ENCODE measurements at regions not wholly inside any gene's neighbourhood (a gene's known extent, or its start where the extent isn't known, plus 50 kb on each side); places are given as distances from the start of the nearest gene placed in this dataset.

- H3K27ac ChIP-seq: no peak overlapping the region
- WGBS, 4 donors: 57 to 80% (median 66%) methylated on average over 9 of the region's 9 CpGs
- no peak overlapping the region for H3K4me3 ChIP-seq
- no peaks in the 10 kb centered on the region for H3K27me3 ChIP-seq
- TF ChIP-seq, protein P1, sequence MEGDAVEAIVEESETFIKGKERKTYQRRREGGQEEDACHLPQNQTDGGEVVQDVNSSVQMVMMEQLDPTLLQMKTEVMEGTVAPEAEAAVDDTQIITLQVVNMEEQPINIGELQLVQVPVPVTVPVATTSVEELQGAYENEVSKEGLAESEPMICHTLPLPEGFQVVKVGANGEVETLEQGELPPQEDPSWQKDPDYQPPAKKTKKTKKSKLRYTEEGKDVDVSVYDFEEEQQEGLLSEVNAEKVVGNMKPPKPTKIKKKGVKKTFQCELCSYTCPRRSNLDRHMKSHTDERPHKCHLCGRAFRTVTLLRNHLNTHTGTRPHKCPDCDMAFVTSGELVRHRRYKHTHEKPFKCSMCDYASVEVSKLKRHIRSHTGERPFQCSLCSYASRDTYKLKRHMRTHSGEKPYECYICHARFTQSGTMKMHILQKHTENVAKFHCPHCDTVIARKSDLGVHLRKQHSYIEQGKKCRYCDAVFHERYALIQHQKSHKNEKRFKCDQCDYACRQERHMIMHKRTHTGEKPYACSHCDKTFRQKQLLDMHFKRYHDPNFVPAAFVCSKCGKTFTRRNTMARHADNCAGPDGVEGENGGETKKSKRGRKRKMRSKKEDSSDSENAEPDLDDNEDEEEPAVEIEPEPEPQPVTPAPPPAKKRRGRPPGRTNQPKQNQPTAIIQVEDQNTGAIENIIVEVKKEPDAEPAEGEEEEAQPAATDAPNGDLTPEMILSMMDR (IDR thresholded peaks at IDR 0.05): no peak
- no peak for TF ChIP-seq POLR2A (IDR thresholded peaks at IDR 0.05)
- no peaks in the 10 kb centered on the region for H3K4me1 ChIP-seq
- intact Hi-C loops (cut with DNase I): no loop called here
- no peak for ATAC-seq
- no peaks in the 10 kb centered on the region for H3K9me3 ChIP-seq
- H3K36me3 ChIP-seq: no peaks in the 10 kb centered on the region
- DNase-seq: no peak
Observed at GRCh38 chr10:35884657-35885071, 242.6 kb upstream of the FZD8 start.

DNA sequence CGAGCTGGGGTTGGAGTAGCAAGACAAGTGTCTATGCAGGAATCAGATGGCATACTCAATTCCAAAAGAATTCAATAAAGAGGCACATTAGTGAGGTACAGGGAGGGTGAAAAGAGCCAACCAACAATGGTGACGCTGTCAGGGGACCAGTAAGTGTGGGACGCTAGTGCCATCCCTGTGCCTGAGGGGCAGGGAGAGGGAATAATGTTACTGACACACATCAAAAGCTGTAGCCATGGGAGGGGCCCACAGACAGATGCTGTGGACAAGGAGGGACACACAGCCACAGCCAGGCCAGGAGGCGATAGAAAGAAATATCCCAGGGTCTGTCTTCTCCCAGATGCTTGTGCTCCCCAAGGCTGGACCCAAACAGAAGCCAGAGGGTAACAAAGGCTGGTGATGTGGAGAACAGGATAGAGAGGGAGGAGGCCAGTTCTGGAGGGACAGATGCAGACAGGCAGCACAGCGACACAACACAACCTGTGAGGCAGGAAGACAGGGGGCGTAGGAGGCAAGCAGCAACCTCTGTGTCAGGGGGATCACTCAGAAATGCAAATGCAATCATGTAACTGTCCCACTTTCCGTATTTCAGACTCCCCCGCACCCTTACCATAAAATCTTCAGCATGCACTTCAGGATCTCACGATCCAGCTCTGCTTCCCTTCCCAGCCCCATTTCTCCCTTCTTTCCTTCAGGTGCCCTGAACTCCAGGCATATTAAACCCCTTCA lies 240.5 kb upstream of the FZD8 start:
- H3K9me3 ChIP-seq: no peaks in the 10 kb centered on the region
- no peaks in the 10 kb centered on the region for H3K4me1 ChIP-seq
- intact Hi-C loops (cut with DNase I): no loop called here
- no peak for DNase-seq
- TF ChIP-seq POLR2A (IDR thresholded peaks at IDR 0.05): no peak
- TF ChIP-seq, protein P1 (IDR thresholded peaks at IDR 0.05): no peak
- WGBS, 4 donors: 91 to 94% (median 93%) methylated on average over 9 of the region's 9 CpGs
- H3K4me3 ChIP-seq: no peak overlapping the region
- H3K36me3 ChIP-seq: no peaks in the 10 kb centered on the region
- ATAC-seq: no peak
- no peaks in the 10 kb centered on the region for H3K27me3 ChIP-seq
- no peak overlapping the region for H3K27ac ChIP-seq

- WGBS, 4 donors: 92 to 99% (median 95%) methylated on average over 2 of the region's 2 CpGs
Observed at GRCh38 chr10:35881320-35881719, 239.2 kb upstream of the FZD8 start.

GRCh38 chr10:35876248-35876647 lies 234.2 kb upstream of the FZD8 start:
- WGBS, 4 donors: 78 to 84% (median 80%) methylated on average over 4 of the region's 4 CpGs
- H3K36me3 ChIP-seq: no peaks in the 10 kb centered on the region
- ATAC-seq: no peak
- DNase-seq: no peak
- H3K27ac ChIP-seq: no peak overlapping the region
- intact Hi-C loops (cut with DNase I): no loop called here
- H3K4me1 ChIP-seq: peaks cover 0 to 15% (median 9%) of the 10 kb centered on the region in 12 donors
- no peaks in the 10 kb centered on the region for H3K9me3 ChIP-seq
- no peak for TF ChIP-seq POLR2A (IDR thresholded peaks at IDR 0.05)
- TF ChIP-seq, protein P1 (IDR thresholded peaks at IDR 0.05): no peak
- H3K4me3 ChIP-seq: no peak overlapping the region
- H3K27me3 ChIP-seq: no peaks in the 10 kb centered on the region

More at GRCh38 chr10:35881320-35881719, 239.2 kb upstream of the FZD8 start:
- ATAC-seq (no peak), DNase-seq (no peak)
- H3K4me3 ChIP-seq: no peak overlapping the region
- no peaks in the 10 kb centered on the region for H3K9me3 ChIP-seq
- no peaks in the 10 kb centered on the region for H3K36me3 ChIP-seq
- H3K27me3 ChIP-seq: no peaks in the 10 kb centered on the region
- TF ChIP-seq, protein P1 (IDR thresholded peaks at IDR 0.05): no peak
- no peak for TF ChIP-seq POLR2A (IDR thresholded peaks at IDR 0.05)
- H3K27ac ChIP-seq: no peak overlapping the region
- intact Hi-C loops (cut with DNase I): no loop called here
- H3K4me1 ChIP-seq: no peaks in the 10 kb centered on the region
